ENCODE measurements at regions not wholly inside any gene's neighbourhood (a gene's known extent, or its start where the extent isn't known, plus 50 kb on each side); places are given as distances from the start of the nearest gene placed in this dataset.
"Not testable (repeated sequence)": the region's sequence is repeated elsewhere in the genome, so short reads cannot be mapped to it uniquely, and the experiment has no call there.

DNA sequence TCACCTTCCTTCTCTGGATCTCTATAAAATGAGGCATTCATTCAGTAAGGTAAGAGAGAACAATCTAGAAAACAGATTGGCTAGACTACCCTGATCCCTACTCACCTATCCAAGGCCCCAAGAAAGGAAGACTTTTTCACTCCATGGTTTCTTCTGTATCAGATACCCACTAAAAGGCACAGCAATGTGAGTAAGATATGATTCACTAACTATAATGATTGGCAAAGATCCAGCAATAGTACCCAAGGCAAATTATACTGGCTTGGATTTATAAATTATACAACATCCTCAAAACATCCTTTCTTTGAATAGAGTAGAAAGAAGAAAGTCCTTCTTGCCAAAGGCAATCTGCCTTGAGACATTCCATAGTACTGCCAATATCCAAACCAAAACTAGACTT lies 1432.0 kb upstream of the GOT2 start:
- Mint-ChIP-seq H3K9me3 (no peaks in the 10 kb centered on the region), H3K36me3 (ENCODE audit: low read depth) (no peaks in the 10 kb centered on the region), H3K4me1 (ENCODE audit: low read depth) (no peaks in the 10 kb centered on the region), H3K27ac (no peak overlapping the region), H3K27me3 (ENCODE audit: insufficient read depth) (no peaks in the 10 kb centered on the region), H3K4me3 (no peak overlapping the region)
- no peak for DNase-seq (ENCODE audit: low spot score)
- intact Hi-C loops (cut with micrococcal nuclease): no loop called here

DNA sequence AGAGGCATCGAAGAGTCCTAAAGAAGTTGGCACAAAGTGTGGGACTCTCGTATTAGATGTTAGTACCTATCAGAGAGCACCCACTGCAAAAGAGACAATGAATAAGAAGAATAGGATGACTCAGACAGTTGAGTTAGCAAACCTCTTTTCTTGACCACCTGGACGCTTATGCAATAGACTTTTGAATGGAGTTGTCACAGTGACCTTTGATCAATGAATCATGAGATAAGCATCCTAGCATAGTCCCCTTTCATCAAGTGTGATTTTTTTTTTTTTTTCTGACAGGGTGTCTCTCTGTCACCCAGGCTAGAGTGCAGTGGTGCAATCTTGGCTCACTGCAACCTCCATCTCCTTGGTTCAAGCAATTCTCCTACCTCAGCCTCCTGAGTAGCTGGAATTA lies 1417.9 kb upstream of the GOT2 start:
- H3K9me3 Mint-ChIP-seq: peaks cover 35% of the 10 kb centered on the region
- no peaks in the 10 kb centered on the region for H3K36me3 Mint-ChIP-seq (ENCODE audit: low read depth)
- no peaks in the 10 kb centered on the region for H3K27me3 Mint-ChIP-seq (ENCODE audit: insufficient read depth)
- H3K27ac Mint-ChIP-seq: no peak overlapping the region
- no peak overlapping the region for H3K4me3 Mint-ChIP-seq
- no peak for DNase-seq (ENCODE audit: low spot score)
- intact Hi-C loops (cut with micrococcal nuclease): no loop called here
- H3K4me1 Mint-ChIP-seq (ENCODE audit: low read depth): no peaks in the 10 kb centered on the region

DNA sequence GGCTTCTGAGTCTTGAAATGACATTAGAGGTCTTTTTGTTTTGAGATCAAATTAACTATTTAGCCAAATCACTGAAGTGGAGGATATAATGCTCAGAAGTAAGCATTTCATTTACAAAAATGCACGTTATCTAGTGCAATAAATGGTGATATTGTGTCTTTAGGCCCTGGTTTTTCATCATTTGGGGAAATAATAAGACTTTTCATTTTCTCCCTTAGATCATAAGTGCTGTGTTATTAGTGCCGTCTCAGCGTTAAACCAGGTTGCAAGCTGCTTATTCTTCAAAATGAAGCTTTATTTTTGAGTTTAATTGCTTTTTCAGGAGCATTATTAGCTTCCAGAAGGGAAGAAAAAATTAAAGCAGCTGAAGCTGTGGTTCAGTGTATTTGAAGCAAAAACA lies 1416.8 kb upstream of the GOT2 start:
- Mint-ChIP-seq H3K9me3 (peaks cover 33% of the 10 kb centered on the region), H3K27ac (no peak overlapping the region), H3K4me3 (no peak overlapping the region), H3K4me1 (ENCODE audit: low read depth) (no peaks in the 10 kb centered on the region), H3K36me3 (ENCODE audit: low read depth) (no peaks in the 10 kb centered on the region), H3K27me3 (ENCODE audit: insufficient read depth) (no peaks in the 10 kb centered on the region)
- intact Hi-C loops (cut with micrococcal nuclease): no loop called here
- DNase-seq (ENCODE audit: low spot score): no peak

DNA sequence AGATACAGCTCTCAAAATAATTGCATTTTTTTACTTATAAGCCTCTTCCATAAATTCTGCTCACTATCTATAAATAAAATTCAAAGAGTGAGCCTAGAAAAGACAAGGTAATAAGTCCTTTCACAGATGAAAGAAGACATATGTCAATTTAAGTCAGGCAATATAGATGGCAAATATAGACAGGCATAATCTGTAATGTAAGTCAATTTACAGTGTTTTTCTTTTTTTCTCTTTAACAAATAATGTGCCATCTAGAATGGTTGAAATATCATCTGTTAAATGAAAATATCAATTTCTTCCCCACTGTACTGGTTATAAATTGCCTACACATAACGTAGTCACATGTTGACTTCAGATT lies 1409.2 kb upstream of the GOT2 start:
- H3K27ac Mint-ChIP-seq: no peak overlapping the region
- no peaks in the 10 kb centered on the region for H3K4me1 Mint-ChIP-seq (ENCODE audit: low read depth)
- DNase-seq (ENCODE audit: low spot score): no peak
- H3K4me3 Mint-ChIP-seq: no peak overlapping the region
- peaks cover 13% of the 10 kb centered on the region for H3K9me3 Mint-ChIP-seq
- no peaks in the 10 kb centered on the region for H3K27me3 Mint-ChIP-seq (ENCODE audit: insufficient read depth)
- intact Hi-C loops (cut with micrococcal nuclease): no loop called here
- no peaks in the 10 kb centered on the region for H3K36me3 Mint-ChIP-seq (ENCODE audit: low read depth)

DNA sequence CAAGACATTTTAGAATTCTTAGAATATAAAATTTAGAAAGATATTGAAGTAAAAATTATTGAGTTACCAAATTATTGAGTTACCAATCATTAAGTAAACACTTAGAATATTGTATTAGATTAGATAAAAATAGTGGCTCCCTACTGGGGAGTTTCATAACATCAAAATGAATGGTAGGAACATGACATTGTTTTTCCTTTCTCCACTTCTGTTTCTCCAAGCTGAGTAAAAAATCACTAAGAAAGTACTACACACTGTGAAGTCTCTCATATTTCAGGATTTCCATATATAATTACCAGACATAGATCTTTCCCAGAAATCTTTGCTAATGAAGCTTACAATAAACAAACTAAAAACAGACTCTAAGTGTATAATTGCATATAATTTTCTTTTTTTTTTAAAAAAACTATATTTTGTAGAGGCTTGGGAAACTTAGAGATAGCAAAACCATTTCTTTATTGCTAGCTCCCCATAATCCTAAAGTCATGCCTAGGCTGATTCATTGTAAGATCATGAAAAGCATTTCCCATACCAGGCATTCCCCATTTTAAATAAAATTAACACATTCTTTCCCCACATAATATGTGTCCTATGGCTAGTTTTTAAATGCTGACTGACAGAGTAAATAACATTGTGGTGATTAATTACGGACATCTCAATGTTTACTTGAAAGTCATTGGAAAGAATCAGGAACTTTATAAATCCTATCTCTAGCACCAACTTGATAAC lies 1408.7 kb upstream of the GOT2 start:
- Mint-ChIP-seq H3K36me3 (ENCODE audit: low read depth) (no peaks in the 10 kb centered on the region), H3K27me3 (ENCODE audit: insufficient read depth) (no peaks in the 10 kb centered on the region), H3K4me3 (no peak overlapping the region), H3K4me1 (ENCODE audit: low read depth) (no peaks in the 10 kb centered on the region), H3K27ac (no peak overlapping the region), H3K9me3 (peaks cover 15% of the 10 kb centered on the region)
- intact Hi-C loops (cut with micrococcal nuclease): no loop called here
- no peak for DNase-seq (ENCODE audit: low spot score)

DNA sequence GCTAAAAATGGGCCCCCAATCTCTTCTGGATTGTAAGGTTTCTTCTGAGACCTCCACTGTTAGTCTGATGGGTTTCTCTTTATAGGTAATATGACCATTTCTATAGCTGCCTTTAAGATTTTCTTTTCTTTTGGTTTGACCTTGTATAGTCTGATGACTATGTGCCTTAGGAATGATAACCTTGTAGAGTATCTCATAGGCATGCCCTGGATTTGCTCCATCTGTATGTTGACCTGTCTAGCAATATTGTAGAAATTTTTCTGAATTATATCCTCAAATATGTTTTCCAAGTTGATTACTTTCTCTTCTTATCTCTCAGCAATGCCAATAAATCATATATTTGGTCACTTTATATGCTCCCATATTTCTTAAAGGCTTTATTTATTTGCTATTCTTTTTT lies 1403.8 kb upstream of the GOT2 start:
- H3K27me3 Mint-ChIP-seq (ENCODE audit: insufficient read depth): no peaks in the 10 kb centered on the region
- intact Hi-C loops (cut with micrococcal nuclease): no loop called here
- peaks cover 30% of the 10 kb centered on the region for H3K9me3 Mint-ChIP-seq
- no peak overlapping the region for H3K27ac Mint-ChIP-seq
- no peak overlapping the region for H3K4me3 Mint-ChIP-seq
- H3K4me1 Mint-ChIP-seq (ENCODE audit: low read depth): no peaks in the 10 kb centered on the region
- H3K36me3 Mint-ChIP-seq (ENCODE audit: low read depth): no peaks in the 10 kb centered on the region
- no peak for DNase-seq (ENCODE audit: low spot score)

DNA sequence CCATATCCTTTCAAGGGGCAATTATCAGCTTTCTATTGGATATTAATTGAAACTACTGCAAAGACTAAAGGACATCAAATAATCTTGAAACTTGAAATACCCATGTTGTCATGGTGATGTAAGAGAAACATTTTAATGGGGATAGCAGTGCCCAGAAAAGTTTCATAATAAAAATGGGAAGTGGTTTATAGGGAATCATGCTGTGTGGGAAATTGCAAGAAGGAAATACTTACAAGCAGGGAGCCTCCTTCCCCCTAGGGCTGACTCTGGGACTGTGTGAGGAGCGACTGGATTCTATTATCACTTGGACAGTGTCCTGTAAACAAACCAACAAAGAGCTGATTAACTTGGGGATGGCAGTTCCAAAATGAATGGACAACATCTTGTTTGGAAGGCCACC lies 1393.1 kb upstream of the GOT2 start:
- intact Hi-C loops (cut with micrococcal nuclease): no loop called here
- H3K4me1 Mint-ChIP-seq (ENCODE audit: low read depth): no peaks in the 10 kb centered on the region
- no peaks in the 10 kb centered on the region for H3K27me3 Mint-ChIP-seq (ENCODE audit: insufficient read depth)
- no peak overlapping the region for H3K27ac Mint-ChIP-seq
- no peak overlapping the region for H3K4me3 Mint-ChIP-seq
- DNase-seq (ENCODE audit: low spot score): no peak
- peaks cover 13% of the 10 kb centered on the region for H3K9me3 Mint-ChIP-seq
- H3K36me3 Mint-ChIP-seq (ENCODE audit: low read depth): no peaks in the 10 kb centered on the region

DNA sequence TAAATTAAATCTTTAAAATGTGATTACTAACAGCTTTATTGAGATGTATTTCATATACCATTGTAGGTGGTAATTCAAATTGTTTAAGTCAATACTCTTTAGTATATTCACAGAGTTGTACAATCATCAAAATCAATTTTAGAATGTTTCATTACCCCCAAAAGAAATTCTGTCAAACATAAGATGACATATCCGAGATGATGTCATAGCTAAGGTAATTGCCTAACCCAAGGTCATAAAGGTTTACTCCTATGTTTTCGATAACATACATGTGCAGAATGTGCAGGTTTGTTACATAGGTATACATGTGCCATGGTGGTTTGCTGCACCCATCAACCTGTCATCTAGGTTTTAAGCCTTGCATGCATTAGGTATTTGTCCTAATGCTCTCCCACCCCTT lies 1392.0 kb upstream of the GOT2 start:
- DNase-seq (ENCODE audit: low spot score); H3K36me3 Mint-ChIP-seq (ENCODE audit: low read depth); H3K27ac Mint-ChIP-seq; intact Hi-C loops (cut with micrococcal nuclease); H3K4me3 Mint-ChIP-seq; H3K4me1 Mint-ChIP-seq (ENCODE audit: low read depth); H3K27me3 Mint-ChIP-seq (ENCODE audit: insufficient read depth): not testable (repeated sequence)
- peaks cover 21% of the 10 kb centered on the region for H3K9me3 Mint-ChIP-seq

DNA sequence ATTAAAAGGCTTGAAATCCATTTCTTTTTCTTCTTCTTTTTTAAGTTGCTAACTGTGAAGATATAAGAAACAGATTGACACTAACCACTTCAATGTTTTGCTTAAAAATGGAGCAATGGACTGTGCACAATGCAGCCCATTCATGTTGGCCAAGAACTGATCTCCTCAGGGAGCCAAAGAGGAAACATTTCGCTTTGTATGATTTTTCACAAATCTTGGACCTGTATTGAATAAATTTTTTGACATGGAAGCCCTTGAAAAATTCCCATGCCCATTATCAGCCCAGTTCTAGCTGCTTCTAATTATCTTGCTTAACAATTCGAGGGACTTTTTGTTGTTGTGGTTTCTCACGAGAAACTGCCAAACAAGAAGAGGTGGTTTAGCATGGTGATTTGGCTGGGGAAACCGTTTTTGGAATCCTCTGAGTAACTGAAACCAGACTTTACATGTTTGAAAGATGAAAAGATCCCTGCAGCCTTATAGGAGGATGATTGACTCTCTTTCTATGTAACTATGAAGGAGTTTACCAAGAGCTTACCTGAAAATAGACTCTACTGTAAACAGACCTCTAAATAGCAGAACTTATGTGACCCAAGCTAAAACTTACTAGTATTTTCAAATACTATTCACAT lies 1389.4 kb upstream of the GOT2 start:
- no peak for DNase-seq (ENCODE audit: low spot score)
- peaks cover 29% of the 10 kb centered on the region for H3K9me3 Mint-ChIP-seq
- intact Hi-C loops (cut with micrococcal nuclease): no loop called here
- H3K36me3 Mint-ChIP-seq (ENCODE audit: low read depth): no peaks in the 10 kb centered on the region
- no peaks in the 10 kb centered on the region for H3K4me1 Mint-ChIP-seq (ENCODE audit: low read depth)
- H3K27ac Mint-ChIP-seq: no peak overlapping the region
- no peaks in the 10 kb centered on the region for H3K27me3 Mint-ChIP-seq (ENCODE audit: insufficient read depth)
- H3K4me3 Mint-ChIP-seq: no peak overlapping the region

DNA sequence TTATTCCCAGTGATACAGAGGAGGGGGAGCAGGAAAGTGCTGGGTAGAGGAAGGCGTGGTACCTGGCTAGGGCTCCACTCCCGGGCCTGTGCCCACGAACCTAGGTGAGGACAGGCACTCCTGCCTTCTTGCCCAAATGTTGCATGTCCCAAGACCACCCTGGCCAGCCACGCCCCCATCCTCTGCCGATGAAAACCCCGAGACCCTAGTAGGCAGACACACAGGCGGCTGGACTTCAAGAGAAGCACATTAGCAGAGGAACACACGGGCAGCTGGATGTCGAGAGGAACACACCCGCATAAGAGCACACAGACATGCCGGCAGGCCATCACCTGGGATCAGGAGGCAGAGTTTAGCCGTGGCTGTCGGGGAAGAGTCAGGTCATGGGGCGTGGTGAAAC lies 1386.5 kb upstream of the GOT2 start:
- no peaks in the 10 kb centered on the region for H3K4me1 Mint-ChIP-seq (ENCODE audit: low read depth)
- no peak for DNase-seq (ENCODE audit: low spot score)
- no peaks in the 10 kb centered on the region for H3K27me3 Mint-ChIP-seq (ENCODE audit: insufficient read depth)
- intact Hi-C loops (cut with micrococcal nuclease): no loop called here
- peaks cover 21% of the 10 kb centered on the region for H3K9me3 Mint-ChIP-seq
- no peak overlapping the region for H3K4me3 Mint-ChIP-seq
- H3K27ac Mint-ChIP-seq: no peak overlapping the region
- H3K36me3 Mint-ChIP-seq (ENCODE audit: low read depth): no peaks in the 10 kb centered on the region

DNA sequence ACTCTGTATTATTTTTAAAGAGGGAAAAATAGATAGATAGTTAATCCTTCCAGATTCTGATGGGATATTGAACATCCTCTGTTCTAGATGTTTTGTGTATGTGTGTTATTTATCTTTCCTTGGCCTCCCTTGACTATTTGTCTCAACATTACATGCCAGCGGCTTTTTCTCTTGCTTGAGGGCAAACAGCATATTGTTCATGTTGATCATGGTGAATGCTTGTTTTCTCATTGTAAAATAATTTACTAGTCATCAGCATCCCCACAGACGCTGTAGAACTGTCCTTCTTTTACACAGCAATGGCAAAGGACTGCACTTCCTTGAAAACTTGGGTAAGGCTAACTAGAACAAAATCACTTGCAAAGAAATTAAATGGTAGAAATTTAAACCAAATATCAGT lies 1376.4 kb upstream of the GOT2 start:
- Mint-ChIP-seq H3K27me3 (ENCODE audit: insufficient read depth) (no peaks in the 10 kb centered on the region), H3K4me1 (ENCODE audit: low read depth) (no peaks in the 10 kb centered on the region), H3K4me3 (no peak overlapping the region), H3K9me3 (peaks cover 6% of the 10 kb centered on the region), H3K27ac (no peak overlapping the region), H3K36me3 (ENCODE audit: low read depth) (no peaks in the 10 kb centered on the region)
- no peak for DNase-seq (ENCODE audit: low spot score)
- intact Hi-C loops (cut with micrococcal nuclease): no loop called here

DNA sequence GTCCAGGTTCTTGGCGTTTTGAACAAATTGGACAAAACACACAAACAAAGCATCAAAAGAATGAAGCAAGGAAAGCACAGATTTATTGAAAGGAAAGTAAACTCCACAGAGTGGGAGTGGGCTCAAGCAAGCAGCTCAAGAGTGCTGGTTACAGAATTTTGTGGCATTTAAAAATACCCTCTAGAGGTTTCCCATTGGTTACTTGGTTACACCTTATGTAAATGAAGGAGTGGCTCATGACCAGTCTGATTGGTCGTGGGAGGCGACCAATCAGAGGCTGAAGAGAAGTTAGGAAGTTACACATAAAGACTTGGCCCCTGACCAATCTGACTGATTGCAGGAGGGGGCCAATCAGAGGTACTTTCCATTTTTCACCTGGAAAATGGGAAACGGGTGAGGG lies 1373.8 kb upstream of the GOT2 start:
- no peaks in the 10 kb centered on the region for H3K36me3 Mint-ChIP-seq (ENCODE audit: low read depth)
- no peak overlapping the region for H3K27ac Mint-ChIP-seq
- H3K27me3 Mint-ChIP-seq (ENCODE audit: insufficient read depth): no peaks in the 10 kb centered on the region
- no peak for DNase-seq (ENCODE audit: low spot score)
- peaks cover 16% of the 10 kb centered on the region for H3K9me3 Mint-ChIP-seq
- no peak overlapping the region for H3K4me3 Mint-ChIP-seq
- H3K4me1 Mint-ChIP-seq (ENCODE audit: low read depth): no peaks in the 10 kb centered on the region
- intact Hi-C loops (cut with micrococcal nuclease): no loop called here

DNA sequence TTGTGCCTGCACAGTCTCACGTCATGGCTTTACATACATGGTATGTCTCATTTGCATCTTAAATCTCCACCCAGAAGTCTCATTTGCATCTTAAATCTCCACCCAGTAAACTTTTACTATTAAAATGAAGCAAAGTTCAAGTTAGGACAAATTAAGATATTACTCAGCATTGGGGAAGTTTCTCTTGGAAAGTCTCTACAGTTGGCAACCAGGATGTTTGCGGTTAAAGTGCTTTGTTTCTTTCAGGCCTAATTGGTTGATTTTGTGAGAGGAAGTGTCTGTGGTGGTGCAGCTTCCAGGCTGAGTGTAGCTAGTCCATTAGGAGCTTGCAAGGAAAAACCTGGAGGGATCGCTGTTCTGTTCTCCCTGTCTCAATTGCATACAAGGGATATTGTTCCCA lies 1373.3 kb upstream of the GOT2 start:
- Mint-ChIP-seq H3K27me3 (ENCODE audit: insufficient read depth) (no peaks in the 10 kb centered on the region), H3K9me3 (peaks cover 16% of the 10 kb centered on the region), H3K4me1 (ENCODE audit: low read depth) (no peaks in the 10 kb centered on the region), H3K27ac (no peak overlapping the region), H3K4me3 (no peak overlapping the region), H3K36me3 (ENCODE audit: low read depth) (no peaks in the 10 kb centered on the region)
- intact Hi-C loops (cut with micrococcal nuclease): no loop called here
- DNase-seq (ENCODE audit: low spot score): no peak

DNA sequence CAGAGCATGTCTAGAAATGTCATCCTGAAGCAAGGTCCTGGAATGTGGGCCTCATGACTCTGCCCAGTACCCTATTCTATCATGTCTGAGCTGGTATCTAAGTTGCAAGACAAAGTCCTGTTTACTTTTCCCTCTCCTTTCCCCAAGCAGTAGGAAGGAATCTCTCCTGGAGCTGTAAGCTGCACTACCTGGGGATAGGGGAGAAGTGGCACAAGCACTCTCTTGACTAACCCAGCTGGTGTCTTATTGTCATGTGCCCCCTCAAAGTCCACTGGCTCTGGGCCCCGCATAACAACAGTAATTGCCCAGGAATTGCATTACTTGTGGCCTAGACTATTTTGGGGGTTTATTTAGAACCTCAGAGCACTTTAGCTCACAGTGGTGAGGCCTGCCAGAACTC lies 1366.3 kb upstream of the GOT2 start:
- no peaks in the 10 kb centered on the region for H3K4me1 Mint-ChIP-seq (ENCODE audit: low read depth)
- no peaks in the 10 kb centered on the region for H3K36me3 Mint-ChIP-seq (ENCODE audit: low read depth)
- intact Hi-C loops (cut with micrococcal nuclease): no loop called here
- H3K27me3 Mint-ChIP-seq (ENCODE audit: insufficient read depth): no peaks in the 10 kb centered on the region
- H3K4me3 Mint-ChIP-seq: no peak overlapping the region
- no peak overlapping the region for H3K27ac Mint-ChIP-seq
- peaks cover 10% of the 10 kb centered on the region for H3K9me3 Mint-ChIP-seq
- DNase-seq (ENCODE audit: low spot score): no peak
